Fibroblast of lung (primary cell): ENCODE measurements at regions not wholly inside any gene's neighbourhood (a gene's known extent, or its start where the extent isn't known, plus 50 kb on each side); places are given as distances from the start of the nearest gene placed in this dataset.
A peak's percentile ranks its signal among the peaks of the same experiment; 100 is the strongest.

Source experiments
- DNase-seq, 2 donors: peaks; one replicate each; pipeline versions ENCODE4 v3.0.0 to v3.0.0-alpha.2; 2010; ENCODE audit warnings: low read depth in 2 of 2
- H2AFZ ChIP-seq: 2 replicates; pipeline ENCODE4 v1.5.1; 2012; ENCODE audit warnings: low read length, control low read depth, inconsistent platforms
- H3K27ac ChIP-seq: 2 replicates; pipeline ENCODE4 v1.5.1; 2011; ENCODE audit warnings: low read length, control low read depth; ENCODE audit not compliant: insufficient read depth
- H3K27me3 ChIP-seq: 2 replicates; pipeline ENCODE4 v1.5.1; 2011; ENCODE audit warnings: mild to moderate bottlenecking, low read length; ENCODE audit not compliant: control insufficient read depth, insufficient read depth
- H3K36me3 ChIP-seq: 2 replicates; pipeline ENCODE4 v1.5.1; 2011; ENCODE audit warnings: low read length; ENCODE audit not compliant: control insufficient read depth, insufficient read depth
- H3K4me1 ChIP-seq: 2 replicates; pipeline ENCODE4 v1.5.1; 2011; ENCODE audit warnings: low read length; ENCODE audit not compliant: control insufficient read depth, insufficient read depth; ENCODE audit errors: extremely low read depth
- H3K4me2 ChIP-seq: 2 replicates; pipeline ENCODE4 v1.5.1; 2011; ENCODE audit warnings: low read length, control low read depth; ENCODE audit not compliant: insufficient read depth; ENCODE audit errors: extremely low read depth
- H3K4me3 ChIP-seq, 4 experiments: fragments of 200-600 bp in 1 of 4; sonication (generic) in 1 of 4; replicated peaks in 1 of 4; 2 replicates each; pipeline ENCODE4 v1.5.1; 2011 to 2016; ENCODE audit warnings: low read length in 4 of 4, low read depth in 3 of 4, mild to moderate bottlenecking in 3 of 4, control low read depth in 2 of 4, inconsistent platforms in 1 of 4, mixed read lengths in 1 of 4; ENCODE audit not compliant: insufficient read depth in 1 of 4; ENCODE audit errors: control extremely low read depth in 1 of 4
- H3K79me2 ChIP-seq: 2 replicates; pipeline ENCODE4 v1.5.1; 2012; ENCODE audit warnings: mild to moderate bottlenecking, low read length, inconsistent platforms; ENCODE audit not compliant: control insufficient read depth, insufficient read depth
- H3K9ac ChIP-seq: 2 replicates; pipeline ENCODE4 v1.5.1; 2011; ENCODE audit warnings: mild to moderate bottlenecking, low read length, control low read depth; ENCODE audit not compliant: insufficient read depth
- H3K9me3 ChIP-seq: 2 replicates; pipeline ENCODE4 v1.5.1; 2012; ENCODE audit warnings: low read depth, low read length; ENCODE audit not compliant: control insufficient read depth, insufficient read depth
- H4K20me1 ChIP-seq: 2 replicates; pipeline ENCODE4 v1.5.1; 2011; ENCODE audit warnings: low read length; ENCODE audit not compliant: control insufficient read depth, insufficient read depth; ENCODE audit errors: extremely low read depth
- CTCF ChIP-seq, 2 donors: IDR thresholded peaks in 1 of 2; conservative IDR thresholded peaks in 1 of 2; 1 replicate in 1 of 2; 2 replicates in 1 of 2; pipeline ENCODE4 v1.5.1; 2011 to 2012; ENCODE audit warnings: low read length in 2 of 2, control low read depth in 1 of 2, inconsistent platforms in 1 of 2, low read depth in 1 of 2, mild to moderate bottlenecking in 1 of 2
- EZH2 ChIP-seq: IDR thresholded peaks from 2 replicates; pipeline ENCODE4 v1.5.1; 2012; ENCODE audit warnings: low read length, control low read depth, mild to moderate bottlenecking; ENCODE audit errors: missing control alignments

DNA sequence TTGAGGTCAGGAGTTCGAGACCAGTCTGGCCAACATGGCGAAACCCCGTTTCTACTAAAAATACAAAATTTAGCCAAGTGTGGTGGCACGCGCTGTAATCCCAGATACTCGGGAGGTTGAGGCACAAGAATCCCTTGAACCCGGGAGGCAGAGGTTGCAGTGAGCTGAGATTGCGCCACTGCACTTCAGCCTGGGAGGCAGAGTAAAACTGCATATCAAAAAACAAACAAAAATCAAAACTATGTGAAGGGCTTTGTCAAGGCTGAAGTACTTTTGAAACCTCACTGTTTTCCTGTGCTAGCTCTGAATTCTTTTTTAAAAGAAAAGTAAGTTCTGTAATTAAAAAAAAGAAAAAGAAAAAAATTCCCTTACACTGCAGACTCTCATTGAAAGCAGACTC is 65.1 kb upstream of the KLF4 start:
- H3K4me1 ChIP-seq, result no peaks in the 10 kb centered on the region
- DNase-seq, result no peak
- H3K4me3 ChIP-seq, result no peak overlapping the region

DNA sequence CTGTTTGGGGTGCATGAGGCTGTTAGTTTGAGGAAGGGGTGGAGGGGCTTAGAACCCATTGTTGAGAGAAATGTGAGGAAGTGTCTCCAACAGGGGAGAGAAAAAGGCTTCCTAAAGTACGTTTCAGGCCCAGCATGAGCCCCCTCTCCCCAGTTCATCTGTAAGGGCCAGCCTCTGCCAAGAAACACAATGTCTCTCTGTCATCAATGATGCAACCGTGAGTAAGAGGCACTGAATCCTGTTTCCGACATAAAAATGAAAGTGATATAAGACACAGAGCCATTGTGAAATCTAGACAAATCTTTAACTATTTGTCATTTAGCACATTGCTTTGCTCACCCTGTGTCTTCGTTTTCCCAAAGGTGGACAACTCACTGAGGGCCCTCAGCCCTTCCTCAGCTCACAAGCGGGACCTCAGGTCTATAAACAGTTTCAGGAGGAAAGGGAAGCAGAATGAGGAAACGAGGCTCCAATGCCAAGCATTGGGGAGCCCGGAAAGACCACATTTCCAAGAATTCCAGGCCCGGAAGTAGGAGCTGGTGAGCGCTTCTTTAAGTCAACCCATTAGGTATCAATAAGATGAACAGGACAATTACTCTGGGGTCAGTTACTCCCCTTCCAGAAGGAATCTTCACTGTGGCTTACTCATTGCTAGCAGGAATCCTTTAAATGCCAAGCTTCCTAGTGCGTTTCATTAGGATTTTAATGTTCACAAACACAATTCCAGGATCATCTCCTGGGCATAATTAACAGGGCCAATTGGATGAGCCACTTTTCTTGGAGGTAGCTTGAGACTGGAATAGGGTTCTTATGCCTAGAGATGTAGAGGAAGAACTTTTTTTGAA is 59.0 kb upstream of the KLF4 start:
- Histone ChIP-seq H3K27me3 (no peaks in the 10 kb centered on the region), H3K79me2 (no peaks in the 10 kb centered on the region), H2AFZ (peak overlapping the region; percentile 60), H4K20me1 (no peaks in the 10 kb centered on the region), H3K27ac (peak overlapping the region; percentile 82), H3K9me3 (no peaks in the 10 kb centered on the region), H3K9ac (peak overlapping the region; percentile 17), H3K4me2 (peak overlapping the region; percentile 78), H3K36me3 (no peaks in the 10 kb centered on the region), H3K4me3 (peak overlapping the region in 2 of 4 experiments; percentile 12 to 20), H3K4me1 (peaks cover 13% of the 10 kb centered on the region)
- peak; percentile 89 to 97 for DNase-seq
- TF ChIP-seq EZH2 (no peak), CTCF (conservative IDR thresholded peaks at IDR 0.05 in 1 of 2, IDR thresholded peaks at IDR 0.05 in 1 of 2; ENCODE audit: low read depth in 1 of 2, low read length in 2 of 2) (no peak)

More for the DNA sequence above, 65.1 kb upstream of the KLF4 start:
- no peaks in the 10 kb centered on the region for H3K9me3 ChIP-seq
- H3K9ac ChIP-seq, result no peak overlapping the region
- H4K20me1 ChIP-seq, result no peaks in the 10 kb centered on the region
- no peaks in the 10 kb centered on the region for H3K27me3 ChIP-seq
- H3K36me3 ChIP-seq, result no peaks in the 10 kb centered on the region
- no peak overlapping the region for H2AFZ ChIP-seq
- TF ChIP-seq EZH2 (no peak), CTCF (conservative IDR thresholded peaks at IDR 0.05 in 1 of 2, IDR thresholded peaks at IDR 0.05 in 1 of 2; ENCODE audit: low read depth in 1 of 2, low read length in 2 of 2) (no peak)
- H3K79me2 ChIP-seq, result no peaks in the 10 kb centered on the region
- H3K27ac ChIP-seq, result no peak overlapping the region
- H3K4me2 ChIP-seq, result no peak overlapping the region

DNA sequence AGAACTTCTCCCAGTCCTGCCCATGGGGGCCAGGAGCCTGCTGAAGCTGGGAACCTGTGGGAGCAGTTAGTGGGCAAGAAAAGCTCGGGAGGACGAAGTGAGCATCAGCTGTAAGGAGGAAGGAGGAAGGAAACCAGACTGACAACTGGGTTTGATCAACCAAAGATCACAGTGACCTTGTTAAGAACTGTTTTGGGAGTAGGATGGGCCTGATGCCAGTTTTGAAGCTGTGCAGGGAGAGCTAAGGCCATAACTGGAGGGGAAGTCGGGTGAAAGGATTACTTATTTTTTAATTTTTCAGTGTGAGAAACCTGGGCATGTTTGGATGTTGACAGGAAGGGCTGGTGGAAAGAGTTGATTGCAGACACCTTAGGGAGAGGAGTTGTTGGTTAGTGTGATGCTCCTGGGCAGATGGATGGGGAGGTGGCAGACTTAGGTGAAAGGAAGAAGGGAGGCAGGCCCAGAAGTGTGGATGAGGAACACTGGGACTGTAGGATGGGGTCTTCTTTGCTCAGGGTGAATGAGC is 58.3 kb upstream of the KLF4 start:
- Histone ChIP-seq H3K79me2 (no peaks in the 10 kb centered on the region), H3K9me3 (no peaks in the 10 kb centered on the region), H3K27me3 (no peaks in the 10 kb centered on the region), H4K20me1 (no peaks in the 10 kb centered on the region), H3K36me3 (no peaks in the 10 kb centered on the region), H3K9ac (no peak overlapping the region), H3K4me2 (no peak overlapping the region), H2AFZ (peak overlapping the region; percentile 54), H3K27ac (peak overlapping the region; percentile 69), H3K4me3 (no peak overlapping the region), H3K4me1 (peaks cover 13% of the 10 kb centered on the region)
- TF ChIP-seq CTCF (conservative IDR thresholded peaks at IDR 0.05 in 1 of 2, IDR thresholded peaks at IDR 0.05 in 1 of 2; ENCODE audit: low read depth in 1 of 2, low read length in 2 of 2) (no peak), EZH2 (no peak)
- peak in 1 of 2 donors; percentile 28 for DNase-seq
